ENCODE measurements at regions not wholly inside any gene's neighbourhood (a gene's known extent, or its start where the extent isn't known, plus 50 kb on each side); places are given as distances from the start of the nearest gene placed in this dataset.

GRCh38 chr3:141425523-141426233, 57.4 kb downstream of the ZBTB38 start:
- Mint-ChIP-seq H3K27ac (peak overlapping the region; percentile 7), H3K9me3 (no peaks in the 10 kb centered on the region), H3K27me3 (no peaks in the 10 kb centered on the region), H3K4me3 (peak overlapping the region; percentile 35), H3K36me3 (peaks cover 3% of the 10 kb centered on the region), H3K4me1 (ENCODE audit: unreplicated experiment) (peaks cover 16% of the 10 kb centered on the region)
- DNase-seq (ENCODE audit: extremely low spot score, unreplicated experiment), result peak; percentile 58
- TF ChIP-seq, protein P1, sequence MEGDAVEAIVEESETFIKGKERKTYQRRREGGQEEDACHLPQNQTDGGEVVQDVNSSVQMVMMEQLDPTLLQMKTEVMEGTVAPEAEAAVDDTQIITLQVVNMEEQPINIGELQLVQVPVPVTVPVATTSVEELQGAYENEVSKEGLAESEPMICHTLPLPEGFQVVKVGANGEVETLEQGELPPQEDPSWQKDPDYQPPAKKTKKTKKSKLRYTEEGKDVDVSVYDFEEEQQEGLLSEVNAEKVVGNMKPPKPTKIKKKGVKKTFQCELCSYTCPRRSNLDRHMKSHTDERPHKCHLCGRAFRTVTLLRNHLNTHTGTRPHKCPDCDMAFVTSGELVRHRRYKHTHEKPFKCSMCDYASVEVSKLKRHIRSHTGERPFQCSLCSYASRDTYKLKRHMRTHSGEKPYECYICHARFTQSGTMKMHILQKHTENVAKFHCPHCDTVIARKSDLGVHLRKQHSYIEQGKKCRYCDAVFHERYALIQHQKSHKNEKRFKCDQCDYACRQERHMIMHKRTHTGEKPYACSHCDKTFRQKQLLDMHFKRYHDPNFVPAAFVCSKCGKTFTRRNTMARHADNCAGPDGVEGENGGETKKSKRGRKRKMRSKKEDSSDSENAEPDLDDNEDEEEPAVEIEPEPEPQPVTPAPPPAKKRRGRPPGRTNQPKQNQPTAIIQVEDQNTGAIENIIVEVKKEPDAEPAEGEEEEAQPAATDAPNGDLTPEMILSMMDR (conservative IDR thresholded peaks at IDR 0.05), result no peak

- Mint-ChIP-seq H3K27ac (peak overlapping the region; percentile 7), H3K4me1 (ENCODE audit: unreplicated experiment) (peaks cover 19% of the 10 kb centered on the region), H3K36me3 (peaks cover 3% of the 10 kb centered on the region), H3K9me3 (no peaks in the 10 kb centered on the region), H3K4me3 (peak overlapping the region; percentile 35), H3K27me3 (no peaks in the 10 kb centered on the region)
- TF ChIP-seq, protein P1 (conservative IDR thresholded peaks at IDR 0.05), result no peak
- DNase-seq (ENCODE audit: extremely low spot score, unreplicated experiment), result peak; percentile 49
Observed at GRCh38 chr3:141426404-141427034, 58.2 kb downstream of the ZBTB38 start.

GRCh38 chr3:141427764-141428163, 59.1 kb upstream of the RASA2 start:
- H3K27ac Mint-ChIP-seq, result no peak overlapping the region
- no peak overlapping the region for H3K4me3 Mint-ChIP-seq
- no peaks in the 10 kb centered on the region for H3K27me3 Mint-ChIP-seq
- H3K4me1 Mint-ChIP-seq (ENCODE audit: unreplicated experiment), result peaks cover 25% of the 10 kb centered on the region
- peaks cover 3% of the 10 kb centered on the region for H3K36me3 Mint-ChIP-seq
- DNase-seq (ENCODE audit: extremely low spot score, unreplicated experiment), result no peak
- H3K9me3 Mint-ChIP-seq, result no peaks in the 10 kb centered on the region
- TF ChIP-seq, protein P1 (conservative IDR thresholded peaks at IDR 0.05), result no peak

- peak; percentile 34 for DNase-seq (ENCODE audit: extremely low spot score, unreplicated experiment)
- Mint-ChIP-seq H3K4me1 (ENCODE audit: unreplicated experiment) (peaks cover 30% of the 10 kb centered on the region), H3K9me3 (no peaks in the 10 kb centered on the region), H3K4me3 (no peak overlapping the region), H3K27me3 (no peaks in the 10 kb centered on the region), H3K36me3 (peaks cover 7% of the 10 kb centered on the region), H3K27ac (peak overlapping the region; percentile 28)
- TF ChIP-seq, protein P1 (conservative IDR thresholded peaks at IDR 0.05), result no peak
Observed at GRCh38 chr3:141429371-141430035, 57.3 kb upstream of the RASA2 start.

GRCh38 chr3:141430316-141430715, 56.5 kb upstream of the RASA2 start:
- peak; percentile 16 for DNase-seq (ENCODE audit: extremely low spot score, unreplicated experiment)
- Mint-ChIP-seq H3K4me1 (ENCODE audit: unreplicated experiment) (peaks cover 30% of the 10 kb centered on the region), H3K27me3 (no peaks in the 10 kb centered on the region), H3K9me3 (no peaks in the 10 kb centered on the region), H3K27ac (no peak overlapping the region), H3K36me3 (peaks cover 4% of the 10 kb centered on the region), H3K4me3 (no peak overlapping the region)
- TF ChIP-seq, protein P1 (conservative IDR thresholded peaks at IDR 0.05), result no peak
